HG02840 (cell line): ENCODE measurements at regions not wholly inside any gene's neighbourhood (a gene's known extent, or its start where the extent isn't known, plus 50 kb on each side); places are given as distances from the start of the nearest gene placed in this dataset.
A peak's percentile ranks its signal among the peaks of the same experiment; 100 is the strongest.

Experiments used
- ATAC-seq: cut with Tn5 transposase; IDR thresholded peaks from one replicate; pipeline ENCODE4 v1.9.1; 2021; ENCODE audit warnings: mild to moderate bottlenecking, moderate library complexity, moderate number of reproducible peaks; ENCODE audit not compliant: unreplicated experiment, low FRiP score

DNA sequence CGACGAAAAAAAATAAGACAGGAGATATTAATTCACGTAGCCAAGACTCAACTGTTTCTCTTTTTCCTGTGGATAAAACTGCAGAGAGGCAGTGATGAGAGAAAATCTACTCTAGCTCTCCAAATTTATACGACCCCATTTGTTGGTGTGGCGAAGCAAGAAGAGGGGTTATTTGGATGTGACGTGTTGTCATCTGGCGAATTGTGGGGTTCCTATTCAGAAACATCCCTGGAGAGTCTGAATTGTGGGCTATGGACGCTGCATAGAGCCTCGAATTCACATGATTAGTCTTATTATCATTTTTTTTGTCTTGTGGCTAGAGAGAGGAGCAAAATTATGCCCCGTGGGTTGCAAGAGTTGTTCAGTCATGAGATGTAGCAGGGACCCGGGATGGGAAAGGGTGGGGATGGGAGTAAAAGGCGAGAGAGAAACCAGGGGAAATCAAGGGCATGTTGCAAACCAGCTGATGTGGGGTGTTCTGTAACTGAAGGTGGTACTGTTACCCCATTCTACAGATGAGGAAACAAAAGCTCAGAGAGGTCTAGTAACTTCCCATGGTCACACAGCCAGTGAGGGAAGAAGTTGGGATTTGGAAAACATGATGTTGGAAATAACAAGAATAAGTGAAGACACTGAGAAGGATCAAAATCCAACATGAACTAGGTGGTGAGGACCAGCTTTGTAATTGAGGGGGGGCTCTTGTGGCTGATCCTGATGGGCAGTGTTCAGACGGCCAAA is 69.2 kb upstream of the SFMBT2 start:
- no peak for ATAC-seq

DNA sequence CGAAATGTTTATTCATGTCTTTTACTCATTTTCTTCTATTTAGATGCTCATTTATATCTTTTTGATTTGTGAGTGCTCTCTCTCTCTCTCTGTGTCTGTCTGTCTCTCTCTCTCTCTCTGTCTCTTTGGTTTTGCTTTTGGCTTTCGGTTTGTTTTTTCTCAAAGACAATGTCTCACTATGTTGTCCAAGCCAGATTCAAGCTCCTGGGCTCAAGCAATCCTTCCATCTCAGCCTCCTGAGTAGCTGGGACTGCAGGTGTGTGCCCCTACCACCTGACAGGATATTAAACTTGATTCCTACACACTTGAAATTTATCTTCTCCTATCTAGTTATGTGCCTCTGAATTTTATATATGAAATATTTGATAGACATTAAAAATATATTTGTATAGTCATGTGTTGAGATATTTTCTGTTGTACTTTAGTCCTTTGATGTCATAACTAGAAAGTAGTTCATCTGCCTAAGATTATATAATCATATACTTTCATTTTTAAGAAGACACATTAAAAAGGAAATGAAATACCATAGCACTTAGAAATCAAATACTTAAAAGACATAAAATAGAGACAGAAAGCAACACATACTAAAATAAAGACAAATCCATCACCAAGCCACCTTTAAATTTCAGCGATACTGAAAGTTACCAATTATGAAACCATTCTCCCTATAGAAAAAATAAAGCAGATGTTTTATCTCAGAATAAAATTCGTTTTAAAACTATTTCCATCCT is 68.1 kb upstream of the SFMBT2 start:
- no peak for ATAC-seq

DNA sequence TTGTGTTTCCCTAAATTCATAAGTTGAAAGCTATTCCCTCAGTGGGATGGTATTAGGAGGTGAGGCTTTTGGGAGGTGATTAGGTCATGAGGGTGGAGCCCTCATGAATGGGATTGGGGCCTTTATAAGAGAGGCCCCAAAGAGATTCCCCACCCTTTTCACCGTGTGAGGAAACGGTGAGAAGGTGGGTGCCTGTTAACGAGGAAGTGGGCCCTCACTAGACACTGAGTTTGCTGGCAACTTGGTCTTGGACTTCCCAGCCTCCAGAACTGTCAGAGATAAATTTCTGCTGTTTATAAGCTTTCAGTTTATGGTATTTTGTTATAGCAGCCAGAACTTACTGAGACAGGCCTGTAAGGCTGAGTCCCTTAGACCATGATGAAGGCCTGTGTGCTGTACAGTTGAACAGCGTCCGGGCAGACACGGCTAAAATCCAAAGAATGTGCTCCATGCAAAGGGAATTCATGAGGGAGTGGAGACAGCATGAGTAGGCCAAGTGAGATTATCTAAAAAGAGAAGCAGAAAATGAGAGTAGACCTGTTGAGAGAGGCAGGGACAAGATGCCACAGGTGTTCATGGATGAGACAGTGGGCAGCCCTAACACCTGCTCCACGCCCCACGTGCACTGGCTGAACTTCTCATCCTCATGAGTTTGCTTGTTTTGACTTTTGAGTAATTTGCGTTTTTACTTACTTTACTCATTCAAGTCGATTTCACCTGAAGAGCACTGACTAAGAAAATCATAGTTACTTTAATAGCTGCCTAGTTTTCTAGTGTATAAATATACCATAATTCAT is 66.9 kb upstream of the SFMBT2 start:
- ATAC-seq, result no peak

DNA sequence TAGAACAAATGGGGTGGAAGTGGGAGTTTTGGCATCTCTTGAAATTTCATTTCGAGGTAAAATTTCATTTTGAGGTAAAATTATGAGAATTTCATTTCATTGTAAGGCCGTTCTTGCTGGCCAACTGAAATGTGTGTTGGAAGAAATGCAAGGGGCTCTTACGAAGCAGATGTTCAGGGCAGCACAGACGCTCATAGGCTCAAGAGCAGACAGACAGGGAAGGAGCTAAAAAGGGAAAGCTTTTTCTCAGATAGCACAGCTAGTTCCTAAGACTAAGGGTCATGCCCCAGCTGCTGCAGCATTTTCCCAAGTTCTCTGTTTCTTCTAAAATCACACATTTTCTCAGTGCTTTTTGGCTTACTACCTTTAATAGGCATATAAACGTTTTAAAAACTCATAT is 65.1 kb upstream of the SFMBT2 start:
- no peak for ATAC-seq

DNA sequence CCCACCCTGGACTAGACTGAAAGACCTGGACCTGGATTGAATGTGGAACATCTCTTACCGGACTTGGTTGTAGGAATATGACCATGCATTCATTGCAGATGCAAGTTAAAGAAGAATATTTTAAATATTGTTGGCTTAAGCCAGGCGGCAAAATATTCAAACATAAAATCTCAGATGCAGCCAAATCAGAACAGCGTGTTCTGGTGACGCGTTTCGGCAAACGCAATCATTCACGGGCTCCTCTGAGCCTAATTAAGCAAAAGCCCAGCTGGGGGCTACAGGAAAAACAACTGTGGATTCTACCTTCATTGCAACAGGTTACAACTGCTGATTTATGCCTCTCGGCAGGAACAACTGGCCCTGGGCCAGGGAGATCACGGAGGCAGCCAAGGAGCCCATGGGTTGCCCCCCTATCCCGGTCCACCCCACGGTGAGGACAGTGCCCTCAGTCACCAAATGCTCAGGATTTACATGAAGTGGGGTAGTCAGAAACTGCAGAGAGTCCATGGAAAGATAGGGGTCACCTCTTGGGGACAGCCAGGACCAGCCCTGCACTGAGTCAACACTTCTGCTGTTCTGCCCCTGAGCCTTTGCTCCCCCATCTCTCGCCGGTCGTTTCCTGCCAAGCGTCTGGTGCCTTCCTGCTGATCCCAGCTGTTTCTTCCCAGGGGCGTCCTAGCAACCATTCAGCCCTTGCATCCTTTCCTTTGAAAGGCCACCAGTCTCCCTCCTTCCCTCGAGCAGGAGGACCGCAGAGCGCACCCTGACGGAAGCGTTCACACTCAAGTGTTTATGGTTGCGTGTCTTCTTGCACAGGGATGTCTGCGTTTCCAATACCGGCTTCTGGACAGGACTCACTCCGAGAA is 64.4 kb upstream of the SFMBT2 start:
- no peak for ATAC-seq

DNA sequence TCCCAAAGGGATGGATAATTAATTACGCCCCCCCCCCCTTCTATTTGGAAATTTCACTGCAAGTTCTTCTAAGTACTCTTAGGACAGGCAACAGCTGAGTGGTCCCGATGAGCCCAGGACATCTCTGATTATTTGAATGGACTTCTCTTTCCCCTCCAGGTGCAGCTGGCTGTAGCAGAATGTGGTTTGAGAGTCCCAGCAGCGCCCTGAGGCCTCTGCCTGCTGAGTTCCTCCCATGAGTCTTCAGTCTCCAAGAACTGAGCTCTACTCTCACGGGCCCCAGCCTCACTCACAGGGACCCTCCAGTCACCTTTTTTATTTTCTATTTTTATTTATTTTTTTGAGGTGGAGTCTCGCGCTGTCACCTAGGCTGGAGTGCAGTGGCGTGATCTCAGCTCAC is 63.6 kb upstream of the SFMBT2 start:
- no peak for ATAC-seq

DNA sequence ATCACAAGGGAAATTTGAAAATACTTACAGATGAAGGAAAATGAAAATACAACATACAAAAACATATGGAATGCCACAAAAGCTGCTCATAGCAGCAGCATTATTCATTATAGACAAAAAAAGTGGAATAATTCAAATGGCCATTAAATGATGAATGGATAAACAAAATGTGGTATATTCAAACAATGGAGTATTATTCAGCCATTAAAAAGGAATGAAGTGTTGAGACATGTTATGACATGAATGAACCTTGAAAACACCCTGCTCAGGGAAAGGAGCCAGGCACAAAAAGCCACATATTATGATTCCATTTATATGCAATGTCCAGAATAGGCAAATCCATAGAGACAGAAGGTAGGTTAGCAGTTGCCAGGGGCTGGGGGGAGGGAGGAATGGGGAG is 62.6 kb upstream of the SFMBT2 start:
- no peak for ATAC-seq

DNA sequence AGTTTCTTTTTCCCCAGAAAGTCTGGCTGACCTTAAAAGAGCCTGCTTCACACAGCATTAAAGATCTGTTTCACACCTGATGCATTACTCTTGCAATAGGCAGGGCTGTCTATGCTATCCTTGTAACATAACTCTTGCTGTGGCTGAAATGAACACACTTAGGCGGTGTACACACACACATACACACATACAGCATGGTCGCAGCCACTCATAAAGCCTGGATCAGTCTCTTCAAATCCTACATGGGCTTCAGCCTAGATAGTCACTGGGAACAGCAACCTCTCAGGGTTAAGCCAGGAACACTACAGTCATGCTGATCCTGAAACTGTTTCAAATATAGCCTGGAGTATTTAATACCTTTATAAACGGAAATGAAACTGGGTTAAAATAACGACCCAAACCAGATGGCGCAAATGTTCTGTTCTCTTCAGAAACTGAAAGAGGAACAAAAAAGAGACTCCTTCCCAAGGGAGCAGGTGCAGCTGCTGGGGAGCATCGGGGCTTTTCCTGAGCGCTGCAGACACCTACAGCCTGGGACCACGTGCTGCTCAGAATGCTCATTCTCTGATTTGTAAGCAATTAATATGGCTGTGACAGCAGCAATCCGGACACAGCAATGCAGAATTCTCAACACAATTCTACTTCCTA is 61.0 kb upstream of the SFMBT2 start:
- ATAC-seq, result peak; percentile 94

DNA sequence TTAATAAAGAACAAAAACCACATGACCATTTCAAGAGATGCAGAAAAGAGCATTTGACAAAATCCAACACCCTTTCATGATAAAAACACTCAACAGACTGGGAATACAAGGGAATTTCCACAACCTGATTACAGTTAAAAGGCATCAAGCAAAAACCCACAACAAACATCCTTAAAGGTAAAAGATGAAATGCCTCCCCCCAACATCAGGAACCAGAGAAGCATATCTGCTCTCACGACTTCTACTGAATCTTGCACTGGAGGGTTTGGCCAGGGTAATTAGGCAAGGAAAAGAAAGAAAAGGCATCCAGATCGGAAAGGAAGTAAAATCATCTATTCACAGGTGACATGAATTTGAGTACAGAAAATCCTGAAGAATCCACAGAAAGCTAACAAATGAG is 59.5 kb upstream of the SFMBT2 start:
- no peak for ATAC-seq

DNA sequence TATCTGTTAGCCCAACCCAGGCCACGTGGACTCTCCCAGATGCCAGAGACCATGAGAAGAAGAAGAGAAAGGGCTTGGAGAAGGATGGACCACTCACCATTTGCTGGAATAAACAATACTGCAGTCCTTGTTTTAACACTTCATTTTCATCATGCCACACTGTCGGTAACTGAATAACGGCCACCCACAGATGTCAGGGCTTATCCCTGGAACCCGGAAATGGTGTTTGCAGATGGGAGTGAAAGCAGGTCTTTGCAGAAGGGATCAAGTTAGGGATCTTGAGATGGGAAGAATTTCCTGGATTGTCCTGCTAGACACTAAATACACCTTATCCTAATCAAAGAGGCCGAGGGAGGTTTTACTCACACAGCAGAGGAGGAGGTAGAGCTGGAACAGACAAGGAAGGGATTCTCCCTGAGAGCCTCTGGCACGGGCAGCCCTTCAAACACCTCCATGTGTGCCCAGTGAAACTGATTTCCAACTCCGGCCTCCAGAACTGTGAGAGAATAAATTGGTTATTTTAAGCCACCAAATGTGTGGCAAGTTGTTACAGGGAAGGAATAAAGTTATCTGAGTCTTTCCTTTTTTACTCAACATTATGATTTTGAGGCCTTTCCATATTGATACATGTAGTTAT is 56.3 kb upstream of the SFMBT2 start:
- ATAC-seq, result no peak

DNA sequence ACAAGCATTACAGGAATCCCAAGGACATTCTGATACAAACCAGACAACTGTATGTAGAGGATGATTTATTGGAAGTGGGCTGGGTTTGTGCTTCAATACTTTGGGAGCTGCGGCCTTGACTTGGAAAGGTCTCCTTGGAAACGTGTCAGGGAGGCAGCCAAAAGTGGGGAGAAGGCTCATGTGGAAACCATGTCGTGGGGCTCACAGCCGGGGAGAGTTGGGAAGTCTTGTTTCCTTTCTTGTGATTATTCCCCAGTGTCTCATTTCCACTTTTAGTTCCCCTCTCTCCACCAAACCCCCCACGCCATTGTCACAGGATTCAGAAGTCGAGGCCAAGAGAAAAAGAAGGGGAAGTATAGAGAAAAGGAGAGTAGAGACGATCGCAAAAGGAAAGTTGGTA is 53.9 kb upstream of the SFMBT2 start:
- ATAC-seq, result no peak
